Kidney (tissue), 13 donors: ENCODE measurements at regions not wholly inside any gene's neighbourhood (a gene's known extent, or its start where the extent isn't known, plus 50 kb on each side); places are given as distances from the start of the nearest gene placed in this dataset.

Experiments used
- DNase-seq, 5 donors: peaks; one replicate each; pipeline ENCODE4 v3.0.0-alpha.2; 2013 to 2020
- FAIRE-seq: peaks from 2 replicates; lab custom pipeline; 2012; peaks lifted over from hg19 to GRCh38; lab: Jason Lieb, UNC
- H3K27ac ChIP-seq, 2 donors: one replicate each; pipeline ENCODE4 v1.7.0; 2013; ENCODE audit warnings: low read depth in 2 of 2, low read length in 2 of 2, inconsistent platforms in 1 of 2
- H3K27me3 ChIP-seq: one replicate; pipeline ENCODE4 v1.7.1; 2013; ENCODE audit warnings: low read length, inconsistent platforms; ENCODE audit not compliant: control insufficient read depth, insufficient read depth
- H3K36me3 ChIP-seq, 3 donors: one replicate each; pipeline versions ENCODE4 v1.7.0 to v1.7.1; 2013; ENCODE audit warnings: low read length in 3 of 3, control low read depth in 1 of 3, inconsistent platforms in 1 of 3; ENCODE audit not compliant: insufficient read depth in 3 of 3, control insufficient read depth in 2 of 3
- H3K4me1 ChIP-seq, 3 donors: one replicate each; pipeline versions ENCODE4 v1.7.0 to v1.7.1; 2013; ENCODE audit warnings: low read length in 3 of 3, inconsistent platforms in 1 of 3, low read depth in 1 of 3; ENCODE audit not compliant: control insufficient read depth in 2 of 3, insufficient read depth in 2 of 3
- H3K4me3 ChIP-seq, 3 donors: one replicate each; pipeline versions ENCODE4 v1.7.0 to v1.8.1; 2013; ENCODE audit warnings: low read length in 3 of 3, control low read depth in 1 of 3, inconsistent platforms in 1 of 3
- H3K9ac ChIP-seq, 3 donors: one replicate each; pipeline versions ENCODE4 v1.7.0 to v1.7.1; 2013; ENCODE audit warnings: low read length in 3 of 3, control low read depth in 1 of 3, inconsistent platforms in 1 of 3
- H3K9me3 ChIP-seq, 3 donors: one replicate each; pipeline versions ENCODE4 v1.7.0 to v1.7.1; 2013; ENCODE audit warnings: low read length in 3 of 3, control low read depth in 1 of 3, inconsistent platforms in 1 of 3; ENCODE audit not compliant: control insufficient read depth in 2 of 3, insufficient read depth in 1 of 3
- intact Hi-C: fragments of 100-400 bp; cut with DNase I; formaldehyde crosslinking; loops from one replicate; pipeline ENCODE4 v1.11.1; 2022
- TF ChIP-seq, protein P1 (sequence below): IDR thresholded peaks from 3 replicates; pipeline ENCODE4 v1.5.1; 2012; ENCODE audit warnings: mild to moderate bottlenecking, moderate library complexity, borderline replicate concordance; ENCODE audit not compliant: insufficient read depth; ENCODE audit errors: extremely low read depth
- donor health status: control.
- donor health status: control.
- donor health status: control.
- donor health status: control.
- donor health status: control.
- donor health status: DM: yes; HTN: yes; CAD: no.
- donor health status: Normal renal cell carcinoma (clear cell type).

DNA sequence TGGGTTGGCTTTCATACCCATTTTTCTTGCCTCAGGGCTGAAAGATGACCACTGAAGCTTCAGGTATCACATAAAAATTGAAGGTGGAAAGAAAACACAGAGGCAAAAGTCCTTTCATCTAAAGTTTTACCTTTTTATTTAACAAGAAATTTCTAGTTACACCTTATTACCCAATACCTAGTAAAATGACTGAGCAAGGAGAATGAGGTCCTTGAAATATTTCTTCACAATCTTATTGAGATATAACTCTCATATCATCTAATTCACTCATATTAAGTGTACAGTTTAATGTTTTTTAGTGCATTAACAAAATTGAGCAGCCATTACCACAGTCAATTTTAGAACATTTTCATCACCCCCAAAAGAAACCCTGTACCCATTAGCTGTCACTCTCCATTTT lies 112.9 kb upstream of the ADTRP start:
- FAIRE-seq = no peak
- TF ChIP-seq, protein P1, sequence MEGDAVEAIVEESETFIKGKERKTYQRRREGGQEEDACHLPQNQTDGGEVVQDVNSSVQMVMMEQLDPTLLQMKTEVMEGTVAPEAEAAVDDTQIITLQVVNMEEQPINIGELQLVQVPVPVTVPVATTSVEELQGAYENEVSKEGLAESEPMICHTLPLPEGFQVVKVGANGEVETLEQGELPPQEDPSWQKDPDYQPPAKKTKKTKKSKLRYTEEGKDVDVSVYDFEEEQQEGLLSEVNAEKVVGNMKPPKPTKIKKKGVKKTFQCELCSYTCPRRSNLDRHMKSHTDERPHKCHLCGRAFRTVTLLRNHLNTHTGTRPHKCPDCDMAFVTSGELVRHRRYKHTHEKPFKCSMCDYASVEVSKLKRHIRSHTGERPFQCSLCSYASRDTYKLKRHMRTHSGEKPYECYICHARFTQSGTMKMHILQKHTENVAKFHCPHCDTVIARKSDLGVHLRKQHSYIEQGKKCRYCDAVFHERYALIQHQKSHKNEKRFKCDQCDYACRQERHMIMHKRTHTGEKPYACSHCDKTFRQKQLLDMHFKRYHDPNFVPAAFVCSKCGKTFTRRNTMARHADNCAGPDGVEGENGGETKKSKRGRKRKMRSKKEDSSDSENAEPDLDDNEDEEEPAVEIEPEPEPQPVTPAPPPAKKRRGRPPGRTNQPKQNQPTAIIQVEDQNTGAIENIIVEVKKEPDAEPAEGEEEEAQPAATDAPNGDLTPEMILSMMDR = no peak
- no peak for DNase-seq
- H3K9ac ChIP-seq = no peak overlapping the region
- no peaks in the 10 kb centered on the region for H3K27me3 ChIP-seq
- no peaks in the 10 kb centered on the region for H3K9me3 ChIP-seq
- no peaks in the 10 kb centered on the region for H3K4me1 ChIP-seq
- no peak overlapping the region for H3K4me3 ChIP-seq
- no peaks in the 10 kb centered on the region for H3K36me3 ChIP-seq
- intact Hi-C loops = no loop called here
- no peak overlapping the region for H3K27ac ChIP-seq

DNA sequence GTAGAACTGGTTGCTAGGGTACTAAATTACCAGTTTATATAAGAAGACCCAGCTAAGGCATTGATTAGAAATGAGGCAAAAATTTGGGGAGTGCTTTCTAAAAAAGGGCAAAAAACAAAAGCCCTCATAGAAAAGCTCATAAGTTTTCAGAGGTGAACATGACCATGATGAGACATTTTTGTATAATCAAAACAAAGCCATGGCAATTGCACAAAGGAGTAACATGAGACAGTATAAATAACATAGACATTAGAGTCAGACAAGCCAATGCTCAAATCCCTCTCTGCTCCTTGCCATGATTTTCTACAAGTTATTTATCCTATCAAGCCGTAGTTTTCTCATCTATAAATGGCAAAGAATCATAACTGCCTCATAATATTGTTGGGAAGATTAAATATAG lies 112.2 kb upstream of the ADTRP start:
- H3K4me3 ChIP-seq = no peak overlapping the region
- no peak overlapping the region for H3K9ac ChIP-seq
- TF ChIP-seq, protein P1 = no peak
- no peaks in the 10 kb centered on the region for H3K4me1 ChIP-seq
- H3K9me3 ChIP-seq = no peaks in the 10 kb centered on the region
- no peak overlapping the region for H3K27ac ChIP-seq
- intact Hi-C loops = no loop called here
- FAIRE-seq (no peak), DNase-seq (no peak)
- no peaks in the 10 kb centered on the region for H3K36me3 ChIP-seq
- H3K27me3 ChIP-seq = no peaks in the 10 kb centered on the region

DNA sequence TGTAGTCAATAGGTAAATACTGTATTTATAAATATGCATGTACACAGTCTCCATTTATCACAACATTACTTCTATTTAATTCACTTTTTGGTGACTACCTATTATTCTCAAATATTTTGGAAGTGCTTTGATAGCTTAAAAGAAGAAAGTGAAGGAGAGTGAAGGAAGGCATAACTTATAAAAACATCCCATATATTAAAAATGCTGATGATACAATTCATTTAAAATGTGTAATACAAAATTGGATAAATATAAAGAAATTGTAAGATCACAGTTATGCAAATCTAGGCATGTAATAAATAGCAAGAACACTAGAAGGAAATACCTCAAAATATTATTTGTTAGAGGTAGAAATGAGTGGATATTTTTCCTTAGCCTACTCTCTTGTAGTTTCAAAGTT lies 111.6 kb upstream of the ADTRP start:
- intact Hi-C loops = no loop called here
- Histone ChIP-seq H3K9ac (no peak overlapping the region), H3K4me3 (no peak overlapping the region), H3K9me3 (no peaks in the 10 kb centered on the region), H3K4me1 (no peaks in the 10 kb centered on the region), H3K36me3 (no peaks in the 10 kb centered on the region), H3K27ac (no peak overlapping the region), H3K27me3 (no peaks in the 10 kb centered on the region)
- TF ChIP-seq, protein P1 = no peak
- FAIRE-seq = no peak
- no peak for DNase-seq

DNA sequence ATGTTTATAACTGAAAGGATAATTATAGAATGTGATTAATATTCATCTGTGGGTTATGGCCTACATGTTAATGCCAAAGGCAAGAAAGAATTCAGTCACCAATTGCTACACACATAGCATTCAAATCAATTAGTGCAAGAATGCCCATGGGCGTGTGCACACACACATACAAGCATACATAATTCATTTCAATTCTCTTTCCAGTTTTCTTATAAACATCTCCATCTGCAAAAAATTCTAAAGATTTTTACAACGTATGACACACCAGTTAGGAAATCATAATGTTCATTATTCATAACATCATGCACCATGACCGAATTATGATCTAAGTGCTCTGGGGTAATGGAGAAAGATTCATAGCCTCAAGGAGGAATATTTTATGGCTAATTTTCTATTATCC lies 111.0 kb upstream of the ADTRP start:
- Histone ChIP-seq H3K36me3 (no peaks in the 10 kb centered on the region), H3K4me1 (no peaks in the 10 kb centered on the region), H3K4me3 (no peak overlapping the region), H3K9me3 (no peaks in the 10 kb centered on the region), H3K9ac (no peak overlapping the region), H3K27ac (no peak overlapping the region), H3K27me3 (no peaks in the 10 kb centered on the region)
- no peak for FAIRE-seq
- intact Hi-C loops = no loop called here
- TF ChIP-seq, protein P1 = no peak
- DNase-seq = no peak
